Sigmoid colon (tissue), 4 donors: ENCODE measurements at regions not wholly inside any gene's neighbourhood (a gene's known extent, or its start where the extent isn't known, plus 50 kb on each side); places are given as distances from the start of the nearest gene placed in this dataset.

Source experiments
- CTCF ChIP-seq, 4 experiments: fragments of 450-650 bp in 3 of 4; fragments of 200-600 bp in 1 of 4; IDR thresholded peaks; one replicate each; pipeline ENCODE4 v1.5.1; 2016 to 2019; ENCODE audit warnings: antibody characterized with exemption in 4 of 4, mild to moderate bottlenecking in 3 of 4, moderate library complexity in 2 of 4
- EP300 ChIP-seq, 4 donors: sonication (generic); formaldehyde crosslinking; IDR thresholded peaks; one replicate each; pipeline ENCODE4 v1.6.1; 2017; ENCODE audit warnings: antibody characterized with exemption in 4 of 4
- POLR2A ChIP-seq, 2 donors: fragments of 450-650 bp; IDR thresholded peaks; one replicate each; pipeline ENCODE4 v1.6.1; 2016; ENCODE audit warnings: antibody characterized with exemption in 2 of 2, mild to moderate bottlenecking in 2 of 2, moderate library complexity in 2 of 2
- POLR2AphosphoS5 ChIP-seq, 4 donors: sonication (generic); formaldehyde crosslinking; IDR thresholded peaks; one replicate each; pipeline ENCODE4 v1.6.1; 2017; ENCODE audit warnings: antibody characterized with exemption in 4 of 4

- TF ChIP-seq CTCF (IDR thresholded peaks at IDR 0.05) (no peak), POLR2AphosphoS5 (IDR thresholded peaks at IDR 0.05) (no peak), POLR2A (IDR thresholded peaks at IDR 0.05) (no peak), EP300 (IDR thresholded peaks at IDR 0.05) (no peak)
Observed at GRCh38 chr20:23141450-23142161, 55.5 kb upstream of the CD93 start.
